ENCODE measurements at regions not wholly inside any gene's neighbourhood (a gene's known extent, or its start where the extent isn't known, plus 50 kb on each side); places are given as distances from the start of the nearest gene placed in this dataset.

DNA sequence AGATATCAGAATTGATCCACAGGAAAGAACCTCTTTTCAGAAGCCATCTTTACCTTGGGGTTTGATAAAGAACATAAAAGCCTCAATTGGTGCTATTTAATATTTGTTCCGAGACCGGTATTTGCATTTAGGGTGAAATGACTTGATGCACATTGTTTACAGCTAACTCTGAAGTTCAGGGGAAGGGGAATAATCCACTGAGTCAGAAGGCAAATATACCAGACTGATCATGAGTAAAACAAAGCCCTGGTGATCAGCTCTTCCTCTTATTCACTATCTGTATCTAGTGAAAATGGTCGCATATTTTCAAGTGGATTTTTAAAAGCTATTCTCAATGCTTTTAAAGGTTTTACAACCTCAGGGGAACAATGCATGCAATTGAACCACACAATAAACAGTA lies 53.0 kb upstream of the ATP8B1 start:
- POLR2A ChIA-PET, result no interaction called here
- CTCF ChIA-PET, result no interaction called here
- DNase-seq (ENCODE audit: low read depth, low spot score) (no peak), ATAC-seq (no peak)
- H3K4me1 ChIP-seq (ENCODE audit: control insufficient read depth, insufficient read depth, low read length), result no peaks in the 10 kb centered on the region
- no TSS peak for BruUV-seq (replicated peaks)
- no peaks in the 10 kb centered on the region for H3K9me3 ChIP-seq (ENCODE audit: control insufficient read depth, insufficient read depth, low read depth, low read length)
- no peak overlapping the region for H3K27ac ChIP-seq (ENCODE audit: low read length)
- H3K4me3 ChIP-seq (ENCODE audit: low read depth in 2 of 2, low read length in 2 of 2), result no peak overlapping the region
- TF ChIP-seq SIN3A (IDR thresholded peaks at IDR 0.05; ENCODE audit: borderline replicate concordance, insufficient read depth, low read depth, low read length) (no peak), TCF7L2 (IDR thresholded peaks at IDR 0.05; ENCODE audit: low read depth, low read length) (no peak), POLR2AphosphoS5 (IDR thresholded peaks at IDR 0.05; ENCODE audit: low read depth, low read length) (no peak)
- TF ChIP-seq, protein P1, sequence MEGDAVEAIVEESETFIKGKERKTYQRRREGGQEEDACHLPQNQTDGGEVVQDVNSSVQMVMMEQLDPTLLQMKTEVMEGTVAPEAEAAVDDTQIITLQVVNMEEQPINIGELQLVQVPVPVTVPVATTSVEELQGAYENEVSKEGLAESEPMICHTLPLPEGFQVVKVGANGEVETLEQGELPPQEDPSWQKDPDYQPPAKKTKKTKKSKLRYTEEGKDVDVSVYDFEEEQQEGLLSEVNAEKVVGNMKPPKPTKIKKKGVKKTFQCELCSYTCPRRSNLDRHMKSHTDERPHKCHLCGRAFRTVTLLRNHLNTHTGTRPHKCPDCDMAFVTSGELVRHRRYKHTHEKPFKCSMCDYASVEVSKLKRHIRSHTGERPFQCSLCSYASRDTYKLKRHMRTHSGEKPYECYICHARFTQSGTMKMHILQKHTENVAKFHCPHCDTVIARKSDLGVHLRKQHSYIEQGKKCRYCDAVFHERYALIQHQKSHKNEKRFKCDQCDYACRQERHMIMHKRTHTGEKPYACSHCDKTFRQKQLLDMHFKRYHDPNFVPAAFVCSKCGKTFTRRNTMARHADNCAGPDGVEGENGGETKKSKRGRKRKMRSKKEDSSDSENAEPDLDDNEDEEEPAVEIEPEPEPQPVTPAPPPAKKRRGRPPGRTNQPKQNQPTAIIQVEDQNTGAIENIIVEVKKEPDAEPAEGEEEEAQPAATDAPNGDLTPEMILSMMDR (IDR thresholded peaks at IDR 0.05), result no peak
- TF ChIP-seq, protein P2, sequence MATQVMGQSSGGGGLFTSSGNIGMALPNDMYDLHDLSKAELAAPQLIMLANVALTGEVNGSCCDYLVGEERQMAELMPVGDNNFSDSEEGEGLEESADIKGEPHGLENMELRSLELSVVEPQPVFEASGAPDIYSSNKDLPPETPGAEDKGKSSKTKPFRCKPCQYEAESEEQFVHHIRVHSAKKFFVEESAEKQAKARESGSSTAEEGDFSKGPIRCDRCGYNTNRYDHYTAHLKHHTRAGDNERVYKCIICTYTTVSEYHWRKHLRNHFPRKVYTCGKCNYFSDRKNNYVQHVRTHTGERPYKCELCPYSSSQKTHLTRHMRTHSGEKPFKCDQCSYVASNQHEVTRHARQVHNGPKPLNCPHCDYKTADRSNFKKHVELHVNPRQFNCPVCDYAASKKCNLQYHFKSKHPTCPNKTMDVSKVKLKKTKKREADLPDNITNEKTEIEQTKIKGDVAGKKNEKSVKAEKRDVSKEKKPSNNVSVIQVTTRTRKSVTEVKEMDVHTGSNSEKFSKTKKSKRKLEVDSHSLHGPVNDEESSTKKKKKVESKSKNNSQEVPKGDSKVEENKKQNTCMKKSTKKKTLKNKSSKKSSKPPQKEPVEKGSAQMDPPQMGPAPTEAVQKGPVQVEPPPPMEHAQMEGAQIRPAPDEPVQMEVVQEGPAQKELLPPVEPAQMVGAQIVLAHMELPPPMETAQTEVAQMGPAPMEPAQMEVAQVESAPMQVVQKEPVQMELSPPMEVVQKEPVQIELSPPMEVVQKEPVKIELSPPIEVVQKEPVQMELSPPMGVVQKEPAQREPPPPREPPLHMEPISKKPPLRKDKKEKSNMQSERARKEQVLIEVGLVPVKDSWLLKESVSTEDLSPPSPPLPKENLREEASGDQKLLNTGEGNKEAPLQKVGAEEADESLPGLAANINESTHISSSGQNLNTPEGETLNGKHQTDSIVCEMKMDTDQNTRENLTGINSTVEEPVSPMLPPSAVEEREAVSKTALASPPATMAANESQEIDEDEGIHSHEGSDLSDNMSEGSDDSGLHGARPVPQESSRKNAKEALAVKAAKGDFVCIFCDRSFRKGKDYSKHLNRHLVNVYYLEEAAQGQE (IDR thresholded peaks at IDR 0.05; ENCODE audit: insufficient read depth in 1 of 2, low read depth in 2 of 2, low read length in 1 of 2), result no peak
- intact Hi-C loops (cut with micrococcal nuclease; ENCODE audit: unreplicated experiment) (no loop called here), in situ Hi-C loops (cut with HindIII; ENCODE audit: low pct_unique_long_range_greater_than_20kb, low sequenced_read_pairs) (no loop called here)
- no peaks in the 10 kb centered on the region for H3K27me3 ChIP-seq (ENCODE audit: control insufficient read depth, insufficient read depth, low read length)
- H3K36me3 ChIP-seq (ENCODE audit: control insufficient read depth, insufficient read depth, low read length), result no peaks in the 10 kb centered on the region

DNA sequence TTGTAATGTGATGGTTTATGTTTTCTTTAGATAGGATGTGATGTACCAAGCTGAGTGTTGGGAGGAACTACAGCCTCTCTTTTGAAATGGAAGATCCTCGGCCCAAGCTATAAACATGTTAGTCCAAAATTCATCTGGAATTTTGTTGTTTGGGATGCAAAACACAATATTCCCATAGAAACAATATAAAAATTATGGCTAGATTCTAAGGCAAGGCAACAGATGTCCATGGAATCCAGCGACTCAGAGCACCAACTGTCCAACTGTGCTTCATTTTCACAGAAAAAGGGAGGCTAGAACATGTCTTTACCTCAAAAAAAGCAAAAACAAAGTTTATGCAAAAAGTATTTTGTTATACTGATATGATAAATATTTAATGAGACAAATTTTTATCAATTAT lies 52.4 kb upstream of the ATP8B1 start:
- intact Hi-C loops (cut with micrococcal nuclease; ENCODE audit: unreplicated experiment), result no loop called here
- Histone ChIP-seq H3K4me1 (ENCODE audit: control insufficient read depth, insufficient read depth, low read length) (no peaks in the 10 kb centered on the region), H3K27me3 (ENCODE audit: control insufficient read depth, insufficient read depth, low read length) (no peaks in the 10 kb centered on the region), H3K4me3 (ENCODE audit: low read depth in 2 of 2, low read length in 2 of 2) (no peak overlapping the region), H3K27ac (ENCODE audit: low read length) (no peak overlapping the region), H3K9me3 (ENCODE audit: control insufficient read depth, insufficient read depth, low read depth, low read length) (no peaks in the 10 kb centered on the region), H3K36me3 (ENCODE audit: control insufficient read depth, insufficient read depth, low read length) (no peaks in the 10 kb centered on the region)
- DNase-seq (ENCODE audit: low read depth, low spot score) (no peak), ATAC-seq (no peak)
- BruUV-seq (replicated peaks), result no TSS peak
- in situ Hi-C loops (cut with HindIII; ENCODE audit: low pct_unique_long_range_greater_than_20kb, low sequenced_read_pairs), result no loop called here
- TF ChIP-seq TCF7L2 (IDR thresholded peaks at IDR 0.05; ENCODE audit: low read depth, low read length), result no peak
- TF ChIP-seq, protein P2 (IDR thresholded peaks at IDR 0.05; ENCODE audit: insufficient read depth in 1 of 2, low read depth in 2 of 2, low read length in 1 of 2), result no peak
- TF ChIP-seq, protein P1 (IDR thresholded peaks at IDR 0.05), result no peak
- no peak for TF ChIP-seq SIN3A (IDR thresholded peaks at IDR 0.05; ENCODE audit: borderline replicate concordance, insufficient read depth, low read depth, low read length)
- TF ChIP-seq POLR2AphosphoS5 (IDR thresholded peaks at IDR 0.05; ENCODE audit: low read depth, low read length), result no peak
- CTCF ChIA-PET, result no interaction called here
- POLR2A ChIA-PET, result no interaction called here

All from Panc1 (cell line).